GM21360 (cell line): ENCODE measurements at regions not wholly inside any gene's neighbourhood (a gene's known extent, or its start where the extent isn't known, plus 50 kb on each side); places are given as distances from the start of the nearest gene placed in this dataset.
"Not testable (repeated sequence)": the region's sequence is repeated elsewhere in the genome, so short reads cannot be mapped to it uniquely, and the experiment has no call there.

Source experiments
- ATAC-seq: cut with Tn5 transposase; IDR thresholded peaks from one replicate; pipeline ENCODE4 v1.9.1; 2021; ENCODE audit warnings: mild to moderate bottlenecking, moderate library complexity; ENCODE audit not compliant: unreplicated experiment

DNA sequence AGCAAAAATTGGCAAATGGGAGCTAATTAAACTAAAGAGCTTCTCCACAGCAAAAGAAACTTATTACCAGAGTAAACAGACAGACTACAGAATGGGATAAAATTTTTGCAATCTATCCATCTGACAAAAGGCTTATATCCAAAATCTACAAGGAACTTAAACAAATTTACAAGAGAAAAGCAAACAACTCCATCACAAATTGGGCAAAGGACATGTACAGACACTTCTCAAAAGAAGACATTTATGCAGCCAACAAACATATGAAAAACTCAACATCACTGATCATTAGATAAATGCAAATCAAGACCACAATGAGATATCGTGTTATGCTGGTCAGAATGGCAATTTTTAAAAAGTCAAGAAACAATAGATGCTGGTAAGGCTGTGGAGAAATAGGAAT, 315.6 kb downstream of the DMAC1 start:
- not testable (repeated sequence) for ATAC-seq

DNA sequence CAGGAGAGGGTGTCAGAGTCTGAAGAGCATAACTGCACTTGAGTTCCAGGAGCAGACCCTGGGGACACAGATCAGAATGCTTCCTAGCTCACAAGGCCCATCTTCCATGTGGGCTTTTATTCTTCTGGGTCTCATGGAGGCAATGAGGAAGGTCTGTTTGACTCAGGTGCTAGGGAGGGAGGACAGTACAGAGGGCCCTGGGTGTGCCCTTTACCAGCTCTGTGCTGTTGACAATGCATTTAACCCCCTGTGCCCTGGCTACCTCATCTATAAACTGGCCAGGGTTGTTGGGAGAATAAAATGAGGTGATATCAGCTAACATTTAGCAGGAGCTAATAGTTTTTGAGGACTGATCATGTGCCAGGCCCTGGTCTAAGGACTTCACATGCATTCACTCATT, 318.0 kb downstream of the DMAC1 start:
- ATAC-seq = no peak

DNA sequence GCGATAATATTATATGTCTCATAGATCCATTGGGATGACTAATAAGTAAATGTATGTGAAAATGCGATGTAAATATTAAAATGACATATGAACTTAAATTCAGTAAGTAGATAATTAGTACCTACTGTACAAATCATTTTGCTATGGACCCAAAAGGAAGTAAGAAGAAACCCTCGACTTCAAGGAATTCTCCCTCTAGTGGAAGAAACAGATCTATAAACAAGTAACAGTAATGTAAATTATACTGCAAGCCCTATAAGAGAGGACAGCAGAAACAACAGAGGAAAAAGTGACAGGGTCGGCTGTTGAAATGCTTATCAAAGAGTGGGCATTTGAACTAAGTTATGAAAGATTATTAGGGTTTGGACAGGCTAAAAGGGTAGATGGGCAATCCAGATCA, 320.3 kb downstream of the DMAC1 start:
- ATAC-seq = no peak

DNA sequence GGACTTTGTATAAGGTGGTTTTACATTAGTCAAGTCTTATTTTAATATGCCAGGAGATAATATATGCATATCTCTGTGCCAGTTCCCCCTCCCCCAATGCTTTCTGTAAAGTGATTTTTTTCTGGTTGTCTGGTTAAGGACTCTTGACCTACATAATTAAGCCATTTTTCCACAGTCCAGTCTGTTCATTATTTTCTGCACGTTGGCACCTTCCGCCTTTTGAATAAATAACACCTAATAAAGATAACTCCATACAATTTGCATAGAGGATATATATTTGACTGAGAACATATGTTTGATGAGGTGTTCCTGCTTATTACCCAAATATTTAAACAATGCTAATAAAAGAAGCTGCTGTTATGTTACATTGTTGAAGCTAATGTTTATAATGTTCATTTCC, 320.9 kb downstream of the DMAC1 start:
- ATAC-seq = no peak

DNA sequence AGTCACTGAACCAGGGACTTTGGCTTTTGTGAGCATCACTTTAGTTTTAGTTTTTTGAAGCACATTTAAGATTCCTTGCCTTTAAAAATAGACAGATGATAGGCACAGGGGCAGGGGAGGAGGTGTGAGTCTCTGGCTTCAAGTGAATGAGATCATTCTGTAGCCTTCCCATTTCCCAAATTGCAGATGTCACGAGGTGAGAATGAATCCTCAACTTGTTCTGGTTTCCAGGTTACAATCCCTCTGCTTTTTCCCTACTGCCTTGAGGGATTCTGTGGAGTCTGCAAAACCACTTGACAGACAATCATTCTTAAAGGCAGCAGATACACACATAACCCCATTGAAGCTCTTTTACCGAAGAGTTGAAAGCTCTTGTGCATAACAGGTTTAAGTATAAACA, 332.4 kb downstream of the DMAC1 start:
- no peak for ATAC-seq

DNA sequence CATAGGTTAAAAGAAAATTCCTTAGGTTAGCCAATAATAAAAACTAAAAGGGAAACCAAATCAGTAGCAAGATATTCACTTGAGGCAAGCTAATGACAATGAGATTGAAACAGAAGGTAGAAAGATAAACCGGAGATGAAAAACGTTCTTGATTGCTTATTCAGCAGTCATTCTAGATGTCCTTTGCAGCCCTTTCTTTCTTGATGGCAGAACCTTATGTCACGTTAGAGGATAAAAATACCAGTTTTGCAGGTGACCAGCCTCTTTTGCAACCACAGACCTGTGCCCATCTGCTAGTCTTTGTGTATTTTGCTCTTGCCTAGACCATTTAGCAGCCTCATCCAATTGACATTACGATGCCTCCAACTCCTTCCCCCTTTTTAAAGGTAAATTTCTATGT, 337.8 kb downstream of the DMAC1 start:
- ATAC-seq = no peak

DNA sequence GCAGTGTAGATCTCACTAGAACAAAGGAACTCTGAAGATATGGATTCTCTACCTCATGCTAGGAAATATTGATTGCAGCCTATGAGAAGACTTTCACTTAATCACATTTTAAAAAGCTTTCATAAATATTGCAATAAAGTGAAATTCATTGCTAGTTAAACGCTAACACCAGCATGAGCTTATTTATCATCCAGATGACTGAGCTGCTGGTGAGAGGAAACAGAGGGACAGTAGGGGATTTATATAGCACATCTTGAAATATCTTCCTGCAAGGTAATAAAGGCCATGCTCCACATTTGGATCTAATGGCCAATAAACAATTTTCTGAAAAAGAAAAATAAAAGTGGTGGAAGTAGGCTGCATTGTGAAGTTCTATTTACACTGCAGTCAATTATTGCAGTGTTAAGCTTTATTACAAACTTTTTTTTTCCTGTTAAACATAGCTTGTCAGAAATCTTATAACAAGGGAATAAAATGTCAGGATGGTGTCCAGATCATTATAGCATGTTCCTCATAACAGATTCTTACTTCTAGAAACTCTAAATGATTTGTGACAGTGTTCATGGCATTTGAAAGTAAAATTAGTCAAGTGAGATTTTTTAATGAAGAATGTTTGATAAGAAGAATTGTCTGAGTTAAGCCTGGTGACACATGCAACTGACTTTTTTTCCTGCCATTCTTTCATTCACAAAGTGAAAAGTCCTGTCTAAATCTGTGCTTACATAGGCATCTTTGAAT, 342.6 kb downstream of the DMAC1 start:
- no peak for ATAC-seq

DNA sequence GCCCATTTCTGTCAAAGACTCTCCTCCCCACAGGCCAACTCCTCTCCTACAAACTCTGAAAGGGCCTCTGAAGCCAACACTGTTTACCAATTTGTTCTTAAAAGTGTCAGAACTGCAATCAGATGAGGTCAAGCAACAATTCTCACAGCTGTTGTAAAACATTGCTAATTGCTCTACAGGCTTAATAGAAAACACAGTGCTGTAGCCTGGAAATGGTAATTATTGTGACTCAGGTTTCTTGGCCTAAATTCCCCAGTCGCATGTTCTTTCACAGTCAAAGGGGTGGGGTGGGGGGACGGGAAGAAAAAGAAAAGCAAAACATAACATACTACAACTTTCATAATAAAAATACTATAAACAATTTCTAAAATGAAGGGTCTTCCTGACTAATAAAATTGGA, 343.2 kb downstream of the DMAC1 start:
- ATAC-seq = no peak

DNA sequence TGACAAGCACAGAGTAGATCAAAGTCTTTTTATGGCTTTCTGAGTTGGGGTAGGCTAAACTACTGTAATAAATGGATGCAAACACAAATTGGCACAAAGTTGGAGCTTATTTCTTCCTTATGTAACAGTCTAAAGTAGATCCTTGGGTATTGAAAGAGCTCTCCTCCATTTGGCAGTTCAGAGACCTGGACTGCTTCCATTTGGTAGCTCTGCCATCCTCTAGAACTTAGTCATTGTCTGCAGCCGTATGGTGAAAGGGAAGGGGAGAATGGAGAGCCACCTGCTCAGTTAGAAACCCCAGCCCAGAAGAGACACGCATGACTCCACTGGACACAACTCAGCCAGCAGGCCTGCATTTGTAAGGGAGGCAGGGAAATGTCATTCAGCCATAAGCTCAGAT, 345.0 kb downstream of the DMAC1 start:
- ATAC-seq = no peak

DNA sequence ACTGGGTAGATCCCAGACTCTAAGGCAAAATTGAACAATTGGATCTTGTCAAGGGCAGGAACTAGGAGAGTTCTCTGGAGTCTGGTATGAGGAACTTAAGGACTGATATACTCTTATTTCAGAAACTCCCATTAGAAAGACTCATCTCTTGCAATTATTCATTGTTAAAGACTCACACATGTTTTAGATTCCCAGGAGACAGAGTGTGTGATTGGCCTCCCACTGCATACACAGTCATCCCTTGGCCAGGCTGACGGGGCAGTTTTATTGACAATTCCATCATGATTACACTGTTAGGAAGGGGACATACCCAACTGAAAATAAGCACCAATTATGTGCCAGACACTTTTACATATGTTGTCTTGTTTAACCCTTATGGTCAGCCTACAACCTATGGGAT, 347.2 kb downstream of the DMAC1 start:
- ATAC-seq = no peak

DNA sequence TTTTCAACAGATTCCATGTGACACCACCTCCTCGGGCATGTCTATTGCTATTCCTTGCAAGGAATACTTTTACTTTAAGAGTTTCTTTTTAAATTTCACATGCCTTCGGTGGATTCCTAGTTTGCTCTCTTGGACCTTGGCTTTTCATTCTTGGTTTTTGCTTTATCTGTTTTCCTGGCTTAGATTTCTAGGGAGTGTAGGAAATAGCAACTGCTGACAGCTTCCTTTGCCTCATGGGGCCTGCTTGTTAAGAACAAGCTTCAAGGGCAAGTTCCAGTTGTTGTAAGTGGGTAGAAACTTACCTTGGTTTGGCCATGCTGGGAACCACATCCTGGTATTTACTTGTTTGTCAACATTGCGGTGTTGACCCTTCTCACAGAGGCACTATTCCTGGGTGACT, 348.5 kb downstream of the DMAC1 start:
- no peak for ATAC-seq

DNA sequence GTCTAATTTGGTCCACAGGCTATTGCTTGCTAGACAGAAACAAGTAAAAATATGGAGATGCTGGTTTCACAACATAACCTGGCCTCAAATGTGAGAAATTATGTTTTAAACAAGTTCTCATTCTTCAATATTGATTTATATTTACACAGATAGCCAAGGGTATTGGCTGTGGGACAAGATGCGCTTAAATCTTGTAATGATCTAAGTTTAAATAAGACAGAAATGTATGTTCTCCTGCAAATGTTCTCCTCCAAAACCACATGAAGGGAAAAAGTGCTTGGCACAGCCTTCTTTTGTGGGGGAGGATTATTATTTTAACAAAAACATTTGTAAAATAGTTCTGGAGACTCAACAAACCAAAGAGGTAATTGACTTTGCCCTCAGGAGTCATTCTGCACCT, 356.0 kb downstream of the DMAC1 start:
- no peak for ATAC-seq

DNA sequence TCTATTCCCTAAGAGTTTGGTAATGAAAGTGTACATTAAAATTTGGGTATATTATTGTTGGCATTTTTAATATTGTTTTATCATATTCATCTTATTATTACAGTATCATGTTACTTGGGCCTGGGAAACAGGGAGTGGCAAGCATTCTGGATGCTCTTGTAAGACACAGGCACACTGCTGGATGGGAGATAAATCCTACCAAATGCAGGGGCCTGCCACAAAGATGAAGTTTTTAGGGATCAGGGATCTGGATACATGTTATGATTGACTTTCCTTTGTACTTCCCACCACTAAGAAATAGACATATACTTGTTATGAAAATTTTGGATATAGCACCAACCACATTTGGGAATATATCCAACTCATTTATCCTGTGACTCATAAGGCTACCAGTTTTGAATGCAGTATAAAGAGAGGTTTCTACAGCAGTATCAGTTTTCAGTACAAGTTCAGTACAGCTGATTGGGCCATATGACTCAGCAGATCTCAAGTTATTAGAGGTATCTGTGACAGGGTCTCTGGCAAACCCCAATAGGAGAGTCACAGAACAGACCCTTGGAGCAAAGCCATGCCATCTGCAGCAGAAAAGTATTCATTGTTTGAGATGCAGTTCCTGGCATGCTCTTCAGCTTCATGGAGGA, 360.1 kb downstream of the DMAC1 start:
- ATAC-seq = no peak

DNA sequence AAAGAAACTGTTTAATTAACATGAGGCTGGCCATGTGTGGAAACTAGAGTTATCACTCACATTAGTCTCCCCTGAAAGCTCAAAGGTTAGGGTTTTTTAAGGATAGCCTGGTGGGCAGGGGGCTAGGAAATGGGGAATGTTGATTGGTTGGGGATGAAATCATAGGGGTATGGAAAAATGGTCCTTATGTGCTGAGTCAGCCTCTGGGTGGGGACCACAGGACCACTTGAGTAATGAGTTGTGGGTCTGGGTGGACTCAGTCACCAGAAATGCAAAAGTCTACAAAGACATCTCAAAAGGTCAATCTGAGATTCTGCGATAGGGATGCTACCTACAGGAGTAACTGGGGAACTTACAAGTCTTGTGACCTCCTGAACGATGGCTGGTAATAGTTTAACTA, 362.8 kb downstream of the DMAC1 start:
- no peak for ATAC-seq

DNA sequence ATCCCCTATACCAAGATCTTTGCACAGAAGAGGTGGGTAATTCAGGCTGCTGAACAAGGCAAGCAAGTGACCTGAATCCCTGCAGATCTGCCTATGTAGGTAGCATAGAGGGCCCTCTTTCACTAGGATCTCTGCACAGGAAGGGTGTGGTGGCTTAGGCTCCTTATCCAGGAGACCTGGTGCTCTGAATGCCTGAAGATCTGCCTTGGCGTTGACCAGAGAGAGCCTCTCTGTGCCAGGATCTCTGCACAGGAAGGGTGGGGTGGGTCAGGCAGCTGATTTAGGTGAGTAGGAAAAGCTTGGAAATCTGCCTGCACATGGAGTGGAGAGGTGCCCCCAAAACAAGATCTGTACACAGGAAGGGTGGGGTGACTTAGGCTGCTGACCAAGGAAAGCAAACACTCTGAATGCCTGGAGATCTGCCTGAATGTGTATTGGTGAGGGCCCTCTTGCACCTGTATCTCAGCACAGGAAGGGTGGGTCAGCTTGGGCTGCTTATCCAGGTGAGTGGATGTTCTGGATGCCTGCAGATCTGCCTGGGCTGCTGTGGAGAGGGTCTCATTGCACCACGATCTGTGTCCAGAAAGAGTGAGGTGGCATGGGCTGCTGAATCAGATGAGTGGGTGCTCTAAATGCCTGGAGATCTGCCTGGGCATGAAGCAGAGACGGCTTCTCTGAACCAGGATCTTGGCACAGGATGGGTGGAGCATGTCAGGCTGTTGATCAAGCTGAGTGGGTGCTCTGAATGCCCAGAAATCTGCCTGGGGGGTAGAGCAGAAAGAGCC, 365.9 kb downstream of the DMAC1 start:
- no peak for ATAC-seq

DNA sequence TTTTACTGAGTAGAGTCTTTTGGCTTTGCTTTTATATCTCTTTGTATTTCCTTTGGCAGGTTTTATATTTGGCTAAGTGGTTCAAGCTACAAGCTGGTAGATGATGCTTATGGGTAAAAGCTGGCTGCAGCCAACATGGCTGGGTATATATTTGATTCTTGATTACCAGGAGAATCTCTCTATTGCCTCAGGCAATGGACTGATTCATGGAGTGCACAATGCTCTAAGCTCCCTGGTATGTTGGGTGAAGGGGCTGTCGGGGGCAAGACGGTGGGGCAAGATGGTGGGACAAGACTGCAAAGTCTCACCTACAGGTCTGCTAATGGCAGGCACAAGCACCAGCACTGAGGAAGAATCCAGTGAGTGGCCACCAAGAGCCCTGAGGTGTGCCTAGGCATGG, 366.6 kb downstream of the DMAC1 start:
- no peak for ATAC-seq

DNA sequence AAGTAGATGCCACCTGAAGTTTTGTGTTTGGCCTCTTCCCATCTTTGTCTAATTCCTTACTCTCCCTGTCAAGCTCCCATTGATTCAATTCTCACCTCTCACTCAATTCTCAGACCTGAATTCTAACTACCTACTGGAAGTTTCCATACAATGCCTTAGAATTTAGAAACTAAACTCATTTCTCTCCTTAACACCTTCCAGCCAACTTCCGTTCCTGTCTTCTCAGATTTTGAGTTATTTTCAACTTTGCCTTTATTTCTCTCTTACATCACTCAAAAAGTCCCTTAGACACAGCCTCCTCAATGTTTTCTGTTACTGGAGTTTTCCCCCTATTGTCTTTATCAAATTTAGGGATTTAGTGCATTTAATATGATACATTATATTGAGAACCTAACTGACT, 382.2 kb downstream of the DMAC1 start:
- ATAC-seq = not testable (repeated sequence)

DNA sequence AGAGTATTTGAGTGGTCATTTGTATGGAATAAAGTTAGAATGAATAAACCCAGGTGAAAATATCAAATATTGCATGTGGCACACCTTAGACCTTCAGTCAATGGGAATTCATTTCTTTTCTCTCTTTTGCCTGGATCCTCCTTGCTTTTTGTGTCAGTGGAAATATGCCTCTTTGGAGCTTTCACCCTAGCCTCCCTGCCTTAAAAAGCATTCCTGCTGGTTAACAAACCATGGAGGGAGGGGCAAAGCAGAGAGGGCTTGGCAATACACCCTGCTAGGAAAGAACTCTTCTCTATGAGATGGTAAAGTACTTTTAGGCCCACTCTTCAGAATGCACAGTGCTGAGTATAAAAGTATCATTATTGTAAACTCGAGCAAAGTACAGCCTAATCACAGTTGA, 383.7 kb downstream of the DMAC1 start:
- ATAC-seq = no peak

DNA sequence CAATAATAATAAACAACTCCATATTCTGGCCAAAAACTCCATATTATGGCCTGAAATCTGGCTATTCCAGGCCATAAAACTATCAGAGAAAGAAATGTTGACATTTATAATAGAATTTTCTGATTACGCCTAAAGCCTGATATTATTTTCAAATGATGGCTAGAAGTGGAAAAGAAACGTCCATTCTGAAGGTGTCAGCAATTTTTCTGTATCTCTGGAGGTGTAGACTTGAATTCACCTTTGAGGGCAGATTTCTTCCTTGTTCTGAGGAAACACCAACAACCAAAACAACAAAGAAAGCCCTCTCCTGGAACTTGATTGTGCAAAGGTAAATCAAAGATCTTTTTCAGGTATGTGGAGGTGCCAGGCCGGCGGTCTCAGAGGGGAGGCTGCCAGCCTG, 390.7 kb downstream of the DMAC1 start:
- ATAC-seq = no peak

DNA sequence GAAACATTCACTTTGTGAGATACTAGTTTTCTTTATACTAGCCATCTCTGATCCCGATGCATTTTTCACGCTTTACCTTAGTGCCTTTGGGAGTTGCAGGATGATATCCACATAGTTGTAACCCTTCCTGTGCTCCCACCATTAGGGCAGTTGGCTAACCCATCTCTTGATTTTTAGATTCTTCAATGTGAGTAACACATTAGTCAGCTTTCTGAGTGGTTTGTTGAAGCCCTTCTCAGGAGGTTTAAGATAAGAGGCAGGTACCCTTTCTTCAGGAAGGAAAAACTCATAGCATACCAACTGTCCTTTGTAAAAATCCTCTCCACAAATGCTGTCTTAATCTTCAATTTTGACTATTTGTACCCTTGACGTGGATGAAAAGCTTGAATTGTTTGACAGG, 392.3 kb downstream of the DMAC1 start:
- ATAC-seq = no peak

DNA sequence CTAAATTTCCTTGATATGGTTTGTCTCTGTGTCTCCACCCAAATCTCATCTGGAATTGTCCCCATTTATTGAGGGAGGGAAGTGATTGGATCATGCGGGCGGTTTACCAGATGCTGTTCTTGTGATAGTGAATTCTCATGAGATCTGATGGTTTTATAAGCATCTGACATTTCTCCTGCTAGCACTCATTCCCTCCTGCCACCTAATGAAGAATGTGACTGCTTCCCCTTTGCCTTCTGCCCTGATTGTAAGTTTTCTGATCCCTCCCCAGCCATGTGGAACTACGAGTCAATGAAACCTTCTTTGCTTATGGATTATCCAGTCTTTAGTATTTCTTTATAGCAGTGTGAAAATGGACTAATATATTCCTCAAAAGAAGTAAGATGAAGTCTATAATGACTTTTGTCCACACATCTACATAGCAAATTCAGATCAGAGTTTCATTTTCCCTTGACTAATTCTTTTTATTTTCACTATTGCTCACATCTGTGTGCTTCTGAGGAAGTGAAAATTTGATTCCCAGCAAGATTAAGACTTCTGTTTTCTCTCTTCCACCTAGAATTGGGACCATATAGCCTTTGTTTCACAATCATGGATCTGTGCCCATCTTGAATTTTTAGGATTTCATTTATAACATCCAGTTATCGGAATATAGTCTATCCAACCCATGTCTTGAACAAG, 393.5 kb downstream of the DMAC1 start:
- ATAC-seq = peak; percentile 80
